GM12892 (cell line): ENCODE measurements at regions not wholly inside any gene's neighbourhood (a gene's known extent, or its start where the extent isn't known, plus 50 kb on each side); places are given as distances from the start of the nearest gene placed in this dataset.
A peak's percentile ranks its signal among the peaks of the same experiment; 100 is the strongest.

Source experiments
- DNase-seq: peaks from one replicate; pipeline ENCODE4 v3.0.0; 2011; ENCODE audit not compliant: insufficient read length
- FAIRE-seq: peaks from 2 replicates; lab custom pipeline; 2011; peaks lifted over from hg19 to GRCh38; lab: Jason Lieb, UNC
- POLR2A ChIP-seq: IDR thresholded peaks from 2 replicates; pipeline ENCODE4 v1.6.1; 2011; ENCODE audit warnings: low read depth, low read length, control low read depth
- POLR2AphosphoS5 ChIP-seq: IDR thresholded peaks from 2 replicates; pipeline ENCODE4 v1.6.1; 2011; ENCODE audit warnings: low read depth, low read length, control low read depth
- TAF1 ChIP-seq: IDR thresholded peaks from 2 replicates; pipeline ENCODE4 v1.6.1; 2011; ENCODE audit warnings: low read depth, mild to moderate bottlenecking, control low read depth, low read length, borderline replicate concordance

DNA sequence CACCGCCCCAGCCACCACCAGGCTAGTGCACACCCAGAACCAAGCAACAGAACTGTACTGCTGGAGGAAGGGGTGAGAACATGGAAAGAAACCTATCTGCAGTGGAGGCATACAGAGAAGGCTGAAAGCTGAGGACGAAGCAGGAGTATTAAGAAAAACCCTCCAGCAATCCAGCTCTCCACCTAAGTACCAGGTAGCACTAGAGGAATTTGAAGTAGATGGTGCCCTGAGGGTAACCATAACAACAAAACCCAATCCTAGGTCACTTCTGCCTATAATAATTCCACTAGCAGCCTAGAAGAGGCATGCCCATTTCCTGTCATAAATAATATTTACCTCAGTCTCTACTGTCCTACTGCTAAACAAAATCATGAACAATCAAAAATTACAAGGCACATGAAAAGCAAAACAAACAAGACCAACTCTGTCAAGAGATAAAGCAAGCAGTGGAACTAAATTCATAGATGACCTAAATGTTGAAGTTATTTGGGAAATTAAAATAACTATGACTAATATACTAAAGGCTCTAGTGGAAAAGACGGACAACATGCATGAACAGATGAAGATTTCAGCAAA lies 51.1 kb downstream of the HYCC1 start:
- no peak for DNase-seq
- FAIRE-seq = no peak
- TF ChIP-seq POLR2A (no peak), POLR2AphosphoS5 (no peak), TAF1 (no peak)

DNA sequence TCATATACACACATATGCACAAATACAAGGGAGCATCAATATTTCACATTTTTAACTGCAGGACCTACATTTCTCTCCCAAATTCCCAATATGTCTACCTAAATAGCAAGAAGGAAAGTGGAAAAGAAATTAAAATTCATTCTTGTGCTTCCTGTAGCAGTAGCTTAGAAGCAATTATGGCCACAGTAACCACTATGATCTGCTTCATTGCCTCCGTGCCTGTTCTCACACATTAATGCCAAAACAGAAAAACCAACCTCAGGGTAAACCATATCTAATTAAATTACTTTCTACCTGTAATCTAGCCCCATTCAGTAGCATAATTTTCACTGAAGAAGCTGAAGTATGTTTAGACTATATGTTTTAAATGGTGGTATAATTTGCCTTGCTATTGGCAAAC lies 55.2 kb downstream of the HYCC1 start:
- no peak for FAIRE-seq
- TF ChIP-seq TAF1 (no peak), POLR2AphosphoS5 (no peak), POLR2A (no peak)
- no peak for DNase-seq

DNA sequence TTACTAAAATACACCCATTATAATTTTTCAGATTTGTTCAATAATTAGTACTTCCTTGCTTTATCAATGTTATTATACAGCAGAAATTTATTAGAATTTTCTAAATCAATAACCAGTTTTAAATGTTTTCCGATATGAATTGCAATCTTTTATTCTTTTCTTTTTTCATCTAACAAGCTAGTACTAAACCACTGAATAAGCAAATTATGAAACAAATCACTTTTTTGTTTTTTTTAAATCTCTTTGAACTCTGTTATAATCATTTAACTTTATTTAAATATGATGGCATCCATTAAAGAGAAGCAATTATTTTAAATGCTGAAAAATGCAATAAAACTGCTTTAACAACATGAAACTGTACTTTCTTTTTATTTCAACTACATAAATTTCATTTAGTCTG lies 59.7 kb downstream of the HYCC1 start:
- TF ChIP-seq POLR2AphosphoS5 = no peak
- TF ChIP-seq POLR2A = no peak
- no peak for TF ChIP-seq TAF1
- FAIRE-seq (no peak), DNase-seq (no peak)

GRCh38 chr7:22952306-22953015 lies 61.5 kb downstream of the HYCC1 start:
- peak; percentile 33 for FAIRE-seq
- no peak for DNase-seq
- TF ChIP-seq POLR2A (no peak), POLR2AphosphoS5 (no peak), TAF1 (no peak)

DNA sequence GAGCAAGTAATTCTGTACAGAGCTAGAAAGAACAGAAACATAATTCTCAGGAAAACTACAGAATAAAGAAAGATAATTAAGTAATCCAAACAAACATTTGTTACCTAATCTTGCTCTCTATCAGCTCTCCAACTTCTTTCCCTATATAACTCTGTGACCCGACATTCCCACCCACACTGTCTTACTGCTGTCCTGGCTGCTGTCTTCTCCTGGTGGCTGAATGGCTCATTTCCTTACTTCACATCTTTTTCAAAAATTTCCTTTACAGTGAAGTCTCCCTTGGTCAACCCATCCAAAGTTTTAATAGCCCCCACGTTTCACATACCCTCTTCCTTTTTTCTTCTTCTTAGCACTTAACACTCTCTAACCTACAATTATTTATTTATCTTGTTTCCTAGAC lies 64.0 kb downstream of the HYCC1 start:
- no peak for FAIRE-seq
- TF ChIP-seq TAF1 (no peak), POLR2A (no peak), POLR2AphosphoS5 (no peak)
- DNase-seq = no peak

GRCh38 chr7:22949221-22949620 lies 64.7 kb downstream of the HYCC1 start:
- FAIRE-seq = no peak
- TF ChIP-seq TAF1 (no peak), POLR2A (no peak), POLR2AphosphoS5 (no peak)
- DNase-seq = no peak

DNA sequence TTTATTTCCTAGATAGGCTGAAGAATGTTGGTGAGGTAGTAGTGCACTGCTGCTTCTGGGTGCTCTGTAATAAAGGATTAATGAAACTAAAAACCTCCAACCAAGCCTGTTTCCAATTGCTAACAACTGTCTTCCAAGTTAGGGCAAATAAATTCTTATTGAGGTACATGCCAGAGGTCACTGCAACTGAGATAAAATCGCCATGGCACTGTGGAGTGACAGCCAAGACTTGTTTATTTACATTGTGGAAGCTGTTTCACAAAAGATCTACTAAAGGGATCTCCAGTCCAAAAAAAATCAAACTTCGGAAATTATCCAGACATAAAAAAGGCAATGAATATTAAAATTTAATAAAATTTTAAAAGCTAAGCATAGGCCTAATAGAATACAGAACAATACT lies 65.2 kb downstream of the HYCC1 start:
- DNase-seq (no peak), FAIRE-seq (no peak)
- TF ChIP-seq POLR2A = no peak
- no peak for TF ChIP-seq TAF1
- no peak for TF ChIP-seq POLR2AphosphoS5

GRCh38 chr7:22945584-22945983 lies 68.3 kb downstream of the HYCC1 start:
- FAIRE-seq (no peak), DNase-seq (no peak)
- TF ChIP-seq POLR2A (no peak), POLR2AphosphoS5 (no peak), TAF1 (no peak)

- DNase-seq (no peak), FAIRE-seq (no peak)
- TF ChIP-seq TAF1 (no peak), POLR2AphosphoS5 (no peak), POLR2A (no peak)
Observed at GRCh38 chr7:22944510-22944909, 69.4 kb downstream of the HYCC1 start.

DNA sequence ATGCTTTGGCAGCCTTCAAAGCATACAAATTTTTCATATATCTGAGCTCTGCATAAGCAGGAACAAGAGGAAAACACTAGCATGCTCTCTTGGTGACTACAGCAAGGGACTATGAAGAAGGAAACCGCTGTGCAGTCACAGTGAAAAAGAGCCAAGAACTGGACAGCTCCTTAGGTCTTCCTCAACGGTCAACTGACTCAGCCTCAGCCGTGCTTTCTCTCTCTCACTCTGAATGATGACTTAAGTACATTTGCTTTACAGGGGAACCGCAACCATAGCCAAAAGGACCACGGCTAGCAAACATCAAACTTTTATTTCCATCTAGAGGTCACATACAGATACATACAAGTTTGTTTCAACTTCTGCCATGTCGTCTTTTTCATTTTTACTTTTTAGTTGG lies 69.9 kb downstream of the HYCC1 start:
- DNase-seq (no peak), FAIRE-seq (no peak)

GRCh38 chr7:22942191-22942590 lies 71.7 kb downstream of the HYCC1 start:
- DNase-seq = no peak
- TF ChIP-seq TAF1 = no peak
- TF ChIP-seq POLR2A = no peak
- no peak for TF ChIP-seq POLR2AphosphoS5
- FAIRE-seq = no peak

More for the DNA sequence above, 69.9 kb downstream of the HYCC1 start:
- no peak for TF ChIP-seq POLR2AphosphoS5
- TF ChIP-seq TAF1 = no peak
- no peak for TF ChIP-seq POLR2A

DNA sequence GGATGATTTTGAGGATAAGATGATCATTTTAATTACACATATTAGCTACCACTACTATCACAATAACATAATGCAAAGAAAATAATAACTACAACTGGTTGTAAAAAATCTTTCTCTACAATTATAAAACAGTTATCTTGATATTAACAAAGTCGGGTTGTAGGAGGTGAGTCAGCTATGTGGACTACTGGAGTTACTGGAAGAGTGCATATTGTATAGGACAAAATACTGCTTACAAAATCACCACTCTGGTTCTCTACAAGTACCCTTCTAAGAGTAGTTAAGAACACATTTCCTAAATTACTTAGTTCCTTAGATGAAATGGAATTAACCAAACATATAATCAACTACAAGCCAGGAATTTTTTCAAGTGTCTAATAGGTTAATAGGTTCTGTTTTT lies 74.1 kb downstream of the HYCC1 start:
- TF ChIP-seq POLR2AphosphoS5 (no peak), TAF1 (no peak), POLR2A (no peak)
- FAIRE-seq (no peak), DNase-seq (no peak)

- DNase-seq = no peak
- TF ChIP-seq POLR2A (no peak), POLR2AphosphoS5 (no peak), TAF1 (no peak)
- FAIRE-seq = no peak
Observed at GRCh38 chr7:22937946-22938345, 76.0 kb downstream of the HYCC1 start.
